ENCODE measurements at regions not wholly inside any gene's neighbourhood (a gene's known extent, or its start where the extent isn't known, plus 50 kb on each side); places are given as distances from the start of the nearest gene placed in this dataset.

GRCh38 chr15:60254416-60254815, 143.4 kb downstream of the ANXA2 start:
- TF ChIP-seq EZH2 (IDR thresholded peaks at IDR 0.05; ENCODE audit: borderline replicate concordance) (no peak), EZH2phosphoT487 (IDR thresholded peaks at IDR 0.05; ENCODE audit: low read depth, severe bottlenecking, unreplicated experiment) (no peak), CTCF (IDR thresholded peaks at IDR 0.05; ENCODE audit: poor library complexity) (no peak)
- WGBS (ENCODE audit: low lambda C conversion rate, missing lambda C conversion rate): 95% methylated on average over 1 of the region's 1 CpG
- DNase-seq (ENCODE audit: low spot score): no peak
- H3K27me3 ChIP-seq: peaks cover 6% of the 10 kb centered on the region
- H3K9me3 ChIP-seq (ENCODE audit: low read depth): no peaks in the 10 kb centered on the region
- no peaks in the 10 kb centered on the region for H3K4me1 ChIP-seq (ENCODE audit: insufficient read depth)
- H2AFZ ChIP-seq: no peak overlapping the region
- no peaks in the 10 kb centered on the region for H3K36me3 ChIP-seq (replicated peaks; ENCODE audit: insufficient read depth, low read depth)
- H3K79me2 ChIP-seq: no peaks in the 10 kb centered on the region
- no peak overlapping the region for H3K27ac ChIP-seq
- no peaks in the 10 kb centered on the region for H3K9me2 ChIP-seq (replicated peaks; ENCODE audit: insufficient read depth)
- no peak overlapping the region for H3K4me2 ChIP-seq
- H3K4me3 ChIP-seq: no peak overlapping the region
- no peaks in the 10 kb centered on the region for H4K20me1 ChIP-seq (ENCODE audit: insufficient read depth, poor library complexity, severe bottlenecking)

- Histone ChIP-seq H3K79me2 (no peaks in the 10 kb centered on the region), H4K20me1 (ENCODE audit: insufficient read depth, poor library complexity, severe bottlenecking) (no peaks in the 10 kb centered on the region), H3K4me3 (no peak overlapping the region), H2AFZ (no peak overlapping the region), H3K9me3 (ENCODE audit: low read depth) (no peaks in the 10 kb centered on the region), H3K4me2 (no peak overlapping the region), H3K36me3 (replicated peaks; ENCODE audit: insufficient read depth, low read depth) (no peaks in the 10 kb centered on the region), H3K9me2 (replicated peaks; ENCODE audit: insufficient read depth) (no peaks in the 10 kb centered on the region), H3K4me1 (ENCODE audit: insufficient read depth) (no peaks in the 10 kb centered on the region), H3K27ac (peak overlapping the region; percentile 32), H3K27me3 (peaks cover 6% of the 10 kb centered on the region)
- peak; percentile 69 for DNase-seq (ENCODE audit: low spot score)
- TF ChIP-seq CTCF (IDR thresholded peaks at IDR 0.05; ENCODE audit: poor library complexity) (no peak), EZH2 (IDR thresholded peaks at IDR 0.05; ENCODE audit: borderline replicate concordance) (no peak), EZH2phosphoT487 (IDR thresholded peaks at IDR 0.05; ENCODE audit: low read depth, severe bottlenecking, unreplicated experiment) (no peak)
- 72% methylated on average over 2 of the region's 2 CpGs for WGBS (ENCODE audit: low lambda C conversion rate, missing lambda C conversion rate)
These were observed 142.4 kb downstream of the ANXA2 start for GRCh38 chr15:60255390-60255789.

GRCh38 chr15:60257591-60258159, 140.1 kb downstream of the ANXA2 start:
- H3K4me1 ChIP-seq (ENCODE audit: insufficient read depth): no peaks in the 10 kb centered on the region
- no peaks in the 10 kb centered on the region for H3K9me2 ChIP-seq (replicated peaks; ENCODE audit: insufficient read depth)

More at GRCh38 chr15:60257591-60258159, 140.1 kb downstream of the ANXA2 start:
- H3K27ac ChIP-seq: no peak overlapping the region
- H3K4me2 ChIP-seq: no peak overlapping the region
- H3K27me3 ChIP-seq: peaks cover 2% of the 10 kb centered on the region
- WGBS (ENCODE audit: low lambda C conversion rate, missing lambda C conversion rate): 81% methylated on average over 5 of the region's 5 CpGs
- H4K20me1 ChIP-seq (ENCODE audit: insufficient read depth, poor library complexity, severe bottlenecking): no peaks in the 10 kb centered on the region
- H2AFZ ChIP-seq: no peak overlapping the region
- H3K9me3 ChIP-seq (ENCODE audit: low read depth): no peaks in the 10 kb centered on the region
- no peaks in the 10 kb centered on the region for H3K79me2 ChIP-seq
- no peak overlapping the region for H3K4me3 ChIP-seq
- TF ChIP-seq CTCF (IDR thresholded peaks at IDR 0.05; ENCODE audit: poor library complexity) (no peak), EZH2 (IDR thresholded peaks at IDR 0.05; ENCODE audit: borderline replicate concordance) (no peak), EZH2phosphoT487 (IDR thresholded peaks at IDR 0.05; ENCODE audit: low read depth, severe bottlenecking, unreplicated experiment) (no peak)
- DNase-seq (ENCODE audit: low spot score): no peak
- H3K36me3 ChIP-seq (replicated peaks; ENCODE audit: insufficient read depth, low read depth): no peaks in the 10 kb centered on the region

Measured in hepatocyte (in vitro differentiated cells).